ENCODE measurements at regions not wholly inside any gene's neighbourhood (a gene's known extent, or its start where the extent isn't known, plus 50 kb on each side); places are given as distances from the start of the nearest gene placed in this dataset.

- Histone ChIP-seq H3K27me3 (ENCODE audit: insufficient read depth) (no peaks in the 10 kb centered on the region), H3K9me2 (no peaks in the 10 kb centered on the region), H3K4me3 (ENCODE audit: low read depth in 2 of 2, low read length in 1 of 2) (no peak overlapping the region), H3K9ac (no peak overlapping the region), H2AFZ (ENCODE audit: low read depth) (no peak overlapping the region), H3K36me3 (replicated peaks in 1 of 2; ENCODE audit: control insufficient read depth in 1 of 2, insufficient read depth in 2 of 2, low read length in 1 of 2) (no peaks in the 10 kb centered on the region), H3K9me3 (no peaks in the 10 kb centered on the region), H3K4me2 (no peak overlapping the region), H3K79me2 (ENCODE audit: insufficient read depth) (no peaks in the 10 kb centered on the region), H3F3A (replicated peaks; ENCODE audit: insufficient read depth) (no peaks in the 10 kb centered on the region), H3K4me1 (ENCODE audit: control insufficient read depth in 1 of 2, insufficient read depth in 2 of 2, low read depth in 1 of 2, low read length in 1 of 2) (no peaks in the 10 kb centered on the region), H4K20me1 (ENCODE audit: insufficient read depth) (no peaks in the 10 kb centered on the region), H3K27ac (ENCODE audit: low read depth in 2 of 2, low read length in 1 of 2) (no peak overlapping the region)
- ChIA-PET POLR2A (no interaction called here), CTCF (interaction anchor here (1.0 kb wide), 1 partner anchor 11 kb away, joined by 3 read pairs; no protein-coding TSS in a partner anchor)
- 29% methylated on average over 5 of the region's 5 CpGs for WGBS (ENCODE audit: low lambda C conversion rate)
- DNase-seq = no peak
- no peak for TF ChIP-seq YY1 (IDR thresholded peaks at IDR 0.05; ENCODE audit: low read depth)
- no peak for TF ChIP-seq EP300 (IDR thresholded peaks at IDR 0.05; ENCODE audit: borderline replicate concordance in 1 of 2, low read depth in 1 of 2, low read length in 1 of 2)
- TF ChIP-seq SIN3A (IDR thresholded peaks at IDR 0.05; ENCODE audit: borderline replicate concordance, low read depth, low read length) = no peak
- no peak for TF ChIP-seq FOSL2 (IDR thresholded peaks at IDR 0.05; ENCODE audit: borderline replicate concordance, low read depth)
- no peak for TF ChIP-seq REST (IDR thresholded peaks at IDR 0.05; ENCODE audit: low read depth, low read length)
- no peak for TF ChIP-seq TAF1 (IDR thresholded peaks at IDR 0.05; ENCODE audit: borderline replicate concordance, low read depth, low read length)
Observed at GRCh38 chr16:49121636-49122035, 160.0 kb downstream of the CBLN1 start.

GRCh38 chr16:49120631-49121030 is 161.0 kb downstream of the CBLN1 start:
- Histone ChIP-seq H3K27me3 (ENCODE audit: insufficient read depth) (no peaks in the 10 kb centered on the region), H4K20me1 (ENCODE audit: insufficient read depth) (no peaks in the 10 kb centered on the region), H3K9ac (no peak overlapping the region), H3K9me3 (no peaks in the 10 kb centered on the region), H3K9me2 (no peaks in the 10 kb centered on the region), H3K4me3 (ENCODE audit: low read depth in 2 of 2, low read length in 1 of 2) (no peak overlapping the region), H3K4me2 (no peak overlapping the region), H2AFZ (ENCODE audit: low read depth) (no peak overlapping the region), H3K79me2 (ENCODE audit: insufficient read depth) (no peaks in the 10 kb centered on the region), H3K36me3 (replicated peaks in 1 of 2; ENCODE audit: control insufficient read depth in 1 of 2, insufficient read depth in 2 of 2, low read length in 1 of 2) (no peaks in the 10 kb centered on the region), H3K4me1 (ENCODE audit: control insufficient read depth in 1 of 2, insufficient read depth in 2 of 2, low read depth in 1 of 2, low read length in 1 of 2) (no peaks in the 10 kb centered on the region), H3K27ac (ENCODE audit: low read depth in 2 of 2, low read length in 1 of 2) (no peak overlapping the region), H3F3A (replicated peaks; ENCODE audit: insufficient read depth) (no peaks in the 10 kb centered on the region)
- ChIA-PET POLR2A (no interaction called here), CTCF (interaction anchor here (1.1 kb wide), 1 partner anchor 13 kb away, joined by 3 read pairs; no protein-coding TSS in a partner anchor)
- no peak for DNase-seq
- 9% methylated on average over 6 of the region's 6 CpGs for WGBS (ENCODE audit: low lambda C conversion rate)
- TF ChIP-seq FOXJ3 (CRISPR knock-in tag; IDR thresholded peaks at IDR 0.05) (no peak), TCF12 (IDR thresholded peaks at IDR 0.05) (no peak), NRF1 (IDR thresholded peaks at IDR 0.05; ENCODE audit: low read depth, low read length) (no peak), PBX3 (IDR thresholded peaks at IDR 0.05) (no peak), NFIC (IDR thresholded peaks at IDR 0.05; ENCODE audit: borderline replicate concordance) (no peak), GABPA (IDR thresholded peaks at IDR 0.05; ENCODE audit: low read depth) (no peak), EZH2phosphoT487 (IDR thresholded peaks at IDR 0.05; ENCODE audit: borderline replicate concordance, low read depth) (no peak)
